Tibial nerve (tissue), 4 donors: ENCODE measurements at regions not wholly inside any gene's neighbourhood (a gene's known extent, or its start where the extent isn't known, plus 50 kb on each side); places are given as distances from the start of the nearest gene placed in this dataset.

Experiments used
- EP300 ChIP-seq, 2 donors: sonication (generic); formaldehyde crosslinking; IDR thresholded peaks; one replicate each; pipeline ENCODE4 v1.6.1; 2017; ENCODE audit warnings: antibody characterized with exemption in 2 of 2, mild to moderate bottlenecking in 1 of 2
- POLR2A ChIP-seq, 2 donors: fragments of 450-650 bp; IDR thresholded peaks; one replicate each; pipeline ENCODE4 v1.6.1; 2017; ENCODE audit warnings: antibody characterized with exemption in 2 of 2, mild to moderate bottlenecking in 2 of 2, moderate library complexity in 2 of 2
- TF ChIP-seq, protein P1 (sequence below), 5 experiments: fragments of 200-600 bp in 3 of 5; fragments of 450-650 bp in 2 of 5; sonication (generic) in 3 of 5; IDR thresholded peaks; one replicate each; pipeline ENCODE4 v1.5.1; 2016 to 2019; ENCODE audit warnings: antibody characterized with exemption in 5 of 5, mild to moderate bottlenecking in 3 of 5, moderate library complexity in 2 of 5

DNA sequence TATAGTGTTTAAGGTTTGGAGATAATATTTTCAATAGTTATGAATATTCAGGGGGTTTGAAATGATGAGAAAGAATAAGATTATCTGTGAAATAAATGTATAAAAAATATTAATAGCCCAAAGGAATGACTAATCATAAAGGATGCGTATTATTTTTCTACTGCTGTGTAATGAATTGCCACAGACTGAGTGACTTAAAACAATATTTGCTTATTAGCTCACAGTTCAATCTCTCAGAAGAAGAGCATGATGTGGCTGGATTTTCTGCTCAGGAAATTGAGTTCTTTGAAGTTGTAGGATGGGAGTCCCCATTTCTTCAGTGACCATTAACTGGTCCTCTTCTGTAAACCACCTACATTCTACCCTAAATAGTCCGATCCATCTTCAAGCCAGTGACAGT is 1680.8 kb upstream of the AGA start:
- TF ChIP-seq POLR2A (IDR thresholded peaks at IDR 0.05) (no peak), EP300 (IDR thresholded peaks at IDR 0.05) (no peak)
- TF ChIP-seq, protein P1, sequence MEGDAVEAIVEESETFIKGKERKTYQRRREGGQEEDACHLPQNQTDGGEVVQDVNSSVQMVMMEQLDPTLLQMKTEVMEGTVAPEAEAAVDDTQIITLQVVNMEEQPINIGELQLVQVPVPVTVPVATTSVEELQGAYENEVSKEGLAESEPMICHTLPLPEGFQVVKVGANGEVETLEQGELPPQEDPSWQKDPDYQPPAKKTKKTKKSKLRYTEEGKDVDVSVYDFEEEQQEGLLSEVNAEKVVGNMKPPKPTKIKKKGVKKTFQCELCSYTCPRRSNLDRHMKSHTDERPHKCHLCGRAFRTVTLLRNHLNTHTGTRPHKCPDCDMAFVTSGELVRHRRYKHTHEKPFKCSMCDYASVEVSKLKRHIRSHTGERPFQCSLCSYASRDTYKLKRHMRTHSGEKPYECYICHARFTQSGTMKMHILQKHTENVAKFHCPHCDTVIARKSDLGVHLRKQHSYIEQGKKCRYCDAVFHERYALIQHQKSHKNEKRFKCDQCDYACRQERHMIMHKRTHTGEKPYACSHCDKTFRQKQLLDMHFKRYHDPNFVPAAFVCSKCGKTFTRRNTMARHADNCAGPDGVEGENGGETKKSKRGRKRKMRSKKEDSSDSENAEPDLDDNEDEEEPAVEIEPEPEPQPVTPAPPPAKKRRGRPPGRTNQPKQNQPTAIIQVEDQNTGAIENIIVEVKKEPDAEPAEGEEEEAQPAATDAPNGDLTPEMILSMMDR (IDR thresholded peaks at IDR 0.05), result no peak
